Fibroblast of lung (primary cell): ENCODE measurements at regions not wholly inside any gene's neighbourhood (a gene's known extent, or its start where the extent isn't known, plus 50 kb on each side); places are given as distances from the start of the nearest gene placed in this dataset.

Experiments used
- EZH2 ChIP-seq: IDR thresholded peaks from 2 replicates; pipeline ENCODE4 v1.5.1; 2012; ENCODE audit warnings: low read length, control low read depth, mild to moderate bottlenecking; ENCODE audit errors: missing control alignments
- TF ChIP-seq, protein P1 (sequence below), 2 donors: IDR thresholded peaks in 1 of 2; conservative IDR thresholded peaks in 1 of 2; 1 replicate in 1 of 2; 2 replicates in 1 of 2; pipeline ENCODE4 v1.5.1; 2011 to 2012; ENCODE audit warnings: low read length in 2 of 2, control low read depth in 1 of 2, inconsistent platforms in 1 of 2, low read depth in 1 of 2, mild to moderate bottlenecking in 1 of 2

DNA sequence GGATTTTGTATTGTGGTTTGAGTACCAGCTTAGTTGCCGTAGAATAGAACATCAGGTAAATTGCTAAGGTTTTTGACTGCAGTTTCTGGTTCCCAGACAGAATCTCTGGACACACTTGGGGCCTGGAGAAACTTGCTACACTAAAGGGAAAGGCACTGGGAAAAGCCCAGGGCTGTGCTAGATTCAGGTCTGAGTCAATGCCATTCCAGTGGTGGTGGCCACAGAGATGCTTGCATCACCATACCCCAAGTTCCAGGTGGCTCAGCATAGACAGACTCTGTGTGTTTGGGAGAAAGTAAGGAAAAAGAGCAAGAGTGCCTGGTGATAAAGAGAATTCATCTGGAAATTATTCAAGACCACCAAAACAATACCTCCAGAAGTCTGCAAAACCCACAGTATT lies 120.6 kb downstream of the HMHB1 start:
- TF ChIP-seq, protein P1, sequence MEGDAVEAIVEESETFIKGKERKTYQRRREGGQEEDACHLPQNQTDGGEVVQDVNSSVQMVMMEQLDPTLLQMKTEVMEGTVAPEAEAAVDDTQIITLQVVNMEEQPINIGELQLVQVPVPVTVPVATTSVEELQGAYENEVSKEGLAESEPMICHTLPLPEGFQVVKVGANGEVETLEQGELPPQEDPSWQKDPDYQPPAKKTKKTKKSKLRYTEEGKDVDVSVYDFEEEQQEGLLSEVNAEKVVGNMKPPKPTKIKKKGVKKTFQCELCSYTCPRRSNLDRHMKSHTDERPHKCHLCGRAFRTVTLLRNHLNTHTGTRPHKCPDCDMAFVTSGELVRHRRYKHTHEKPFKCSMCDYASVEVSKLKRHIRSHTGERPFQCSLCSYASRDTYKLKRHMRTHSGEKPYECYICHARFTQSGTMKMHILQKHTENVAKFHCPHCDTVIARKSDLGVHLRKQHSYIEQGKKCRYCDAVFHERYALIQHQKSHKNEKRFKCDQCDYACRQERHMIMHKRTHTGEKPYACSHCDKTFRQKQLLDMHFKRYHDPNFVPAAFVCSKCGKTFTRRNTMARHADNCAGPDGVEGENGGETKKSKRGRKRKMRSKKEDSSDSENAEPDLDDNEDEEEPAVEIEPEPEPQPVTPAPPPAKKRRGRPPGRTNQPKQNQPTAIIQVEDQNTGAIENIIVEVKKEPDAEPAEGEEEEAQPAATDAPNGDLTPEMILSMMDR (conservative IDR thresholded peaks at IDR 0.05 in 1 of 2, IDR thresholded peaks at IDR 0.05 in 1 of 2; ENCODE audit: low read depth in 1 of 2, low read length in 2 of 2), result no peak
- TF ChIP-seq EZH2, result no peak
